Cardiac muscle cell (in vitro differentiated cells and primary cell): ENCODE measurements at regions not wholly inside any gene's neighbourhood (a gene's known extent, or its start where the extent isn't known, plus 50 kb on each side); places are given as distances from the start of the nearest gene placed in this dataset.

ENCODE experiments used
- DNase-seq, 2 donors: peaks; one replicate each; pipeline versions ENCODE4 v3.0.0 to v3.0.0-alpha.2; 2010 to 2017; ENCODE audit warnings: low read depth in 1 of 2, low spot score in 1 of 2
- H3K27ac ChIP-seq: fragments of 200-600 bp; sonication (generic); 2 replicates; pipeline ENCODE4 v1.5.1; 2016
- H3K27me3 ChIP-seq: fragments of 200-600 bp; sonication (generic); 2 replicates; pipeline ENCODE4 v1.6.0; 2016; ENCODE audit warnings: control low read depth
- H3K36me3 ChIP-seq: fragments of 200-600 bp; sonication (generic); 2 replicates; pipeline ENCODE4 v1.5.1; 2016; ENCODE audit warnings: control low read depth
- H3K4me1 ChIP-seq: fragments of 200-600 bp; sonication (generic); 2 replicates; pipeline ENCODE4 v1.8.1; 2017; ENCODE audit warnings: low read depth, mild to moderate bottlenecking, mixed run types
- H3K4me3 ChIP-seq: fragments of 200-600 bp; sonication (generic); 2 replicates; pipeline ENCODE4 v1.5.1; 2016; ENCODE audit warnings: mild to moderate bottlenecking
- H3K9me3 ChIP-seq: fragments of 200-600 bp; sonication (generic); 2 replicates; pipeline ENCODE4 v1.5.1; 2017; ENCODE audit warnings: low read depth, mild to moderate bottlenecking, control low read depth
- CTCF ChIP-seq: IDR thresholded peaks from 2 replicates; pipeline ENCODE4 v1.5.1; 2012; ENCODE audit warnings: low read depth, mild to moderate bottlenecking, low read length

- no peak for TF ChIP-seq CTCF
- no peaks in the 10 kb centered on the region for H3K36me3 ChIP-seq
Measured at GRCh38 chr6:105775095-105775494, 311.0 kb upstream of the PRDM1 start.

GRCh38 chr6:105774247-105774646 lies 311.9 kb upstream of the PRDM1 start:
- Histone ChIP-seq H3K27ac (no peak overlapping the region), H3K4me1 (no peaks in the 10 kb centered on the region), H3K9me3 (no peaks in the 10 kb centered on the region), H3K4me3 (no peak overlapping the region), H3K36me3 (no peaks in the 10 kb centered on the region), H3K27me3 (no peaks in the 10 kb centered on the region)
- no peak for DNase-seq
- TF ChIP-seq CTCF = no peak

More at GRCh38 chr6:105775095-105775494, 311.0 kb upstream of the PRDM1 start:
- H3K9me3 ChIP-seq = no peaks in the 10 kb centered on the region
- H3K27me3 ChIP-seq = no peaks in the 10 kb centered on the region
- DNase-seq = no peak
- no peak overlapping the region for H3K27ac ChIP-seq
- no peaks in the 10 kb centered on the region for H3K4me1 ChIP-seq
- H3K4me3 ChIP-seq = no peak overlapping the region

- H3K36me3 ChIP-seq = no peaks in the 10 kb centered on the region
- no peak overlapping the region for H3K4me3 ChIP-seq
- no peak overlapping the region for H3K27ac ChIP-seq
- no peak for TF ChIP-seq CTCF
- no peaks in the 10 kb centered on the region for H3K4me1 ChIP-seq
- H3K9me3 ChIP-seq = no peaks in the 10 kb centered on the region
- no peak for DNase-seq
- no peaks in the 10 kb centered on the region for H3K27me3 ChIP-seq
Measured at GRCh38 chr6:105771313-105771970, 314.7 kb upstream of the PRDM1 start.

GRCh38 chr6:105769987-105770386 lies 316.1 kb upstream of the PRDM1 start:
- Histone ChIP-seq H3K36me3 (no peaks in the 10 kb centered on the region), H3K9me3 (no peaks in the 10 kb centered on the region), H3K4me3 (no peak overlapping the region), H3K4me1 (no peaks in the 10 kb centered on the region), H3K27me3 (no peaks in the 10 kb centered on the region), H3K27ac (no peak overlapping the region)
- no peak for DNase-seq
- TF ChIP-seq CTCF = no peak

- H3K27me3 ChIP-seq = no peaks in the 10 kb centered on the region
- H3K4me1 ChIP-seq = no peaks in the 10 kb centered on the region
- no peak for TF ChIP-seq CTCF
- no peak overlapping the region for H3K27ac ChIP-seq
- no peaks in the 10 kb centered on the region for H3K9me3 ChIP-seq
- H3K4me3 ChIP-seq = no peak overlapping the region
- DNase-seq = no peak
- H3K36me3 ChIP-seq = no peaks in the 10 kb centered on the region
Measured at GRCh38 chr6:105769197-105769596, 316.9 kb upstream of the PRDM1 start.
